Lower leg skin (tissue), 4 donors: ENCODE measurements at regions not wholly inside any gene's neighbourhood (a gene's known extent, or its start where the extent isn't known, plus 50 kb on each side); places are given as distances from the start of the nearest gene placed in this dataset.

Experiments used
- DNase-seq, 2 donors: peaks; one replicate each; pipeline ENCODE4 v3.0.0-alpha.2; 2019; ENCODE audit warnings: low spot score in 2 of 2
- H3K4me3 ChIP-seq: fragments of 200-600 bp; sonication (generic); 2 replicates; pipeline ENCODE4 v1.5.1; 2017; ENCODE audit warnings: mild to moderate bottlenecking, low read depth; ENCODE audit not compliant: poor library complexity, severe bottlenecking
- POLR2A ChIP-seq, 2 donors: fragments of 450-650 bp; IDR thresholded peaks; one replicate each; pipeline ENCODE4 v1.6.1; 2016 to 2017; ENCODE audit warnings: antibody characterized with exemption in 2 of 2, mild to moderate bottlenecking in 1 of 2, moderate library complexity in 1 of 2
- WGBS, 2 donors: methylation state at CpG; one replicate each; pipeline ENCODE4 v1.1.5; 2018; 5-methylcytosine and 5-hydroxymethylcytosine counted together
- intact Hi-C: fragments of 100-400 bp; cut with DNase I; formaldehyde crosslinking; loops from one replicate; pipeline ENCODE4 v1.15.0; 2023; ENCODE audit warnings: low total_unique reads
- TF ChIP-seq, protein P1 (sequence below), 3 donors: fragments of 450-650 bp; IDR thresholded peaks; one replicate each; pipeline ENCODE4 v1.5.1; 2016; ENCODE audit warnings: antibody characterized with exemption in 3 of 3, mild to moderate bottlenecking in 3 of 3, moderate library complexity in 2 of 3

- WGBS, 2 donors = 68 to 72% methylated on average over 1 of the region's 1 CpG
- intact Hi-C loops = no loop called here
Observed at GRCh38 chr18:54772056-54772455, 56.2 kb upstream of the RAB27B start.

DNA sequence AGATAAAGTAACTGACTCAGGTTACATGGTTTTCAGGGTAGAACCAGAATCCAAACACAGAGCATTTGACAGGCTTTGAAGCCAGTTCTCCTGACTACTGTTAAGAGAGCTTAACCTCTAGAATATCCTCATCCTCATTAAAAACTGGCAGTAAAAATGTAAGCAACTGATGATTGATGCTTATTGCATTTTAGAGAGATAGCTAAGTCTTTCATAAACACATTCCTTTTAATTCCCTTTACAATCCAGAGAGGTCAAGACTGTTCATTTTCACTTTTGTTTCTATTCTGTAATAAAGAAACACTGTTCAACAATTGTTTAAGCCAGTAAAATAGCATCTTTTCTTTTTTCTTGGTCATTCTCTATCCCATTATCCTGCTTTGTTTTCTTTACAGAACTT is 53.9 kb upstream of the RAB27B start:
- intact Hi-C loops = no loop called here
- DNase-seq = no peak
- no peak for TF ChIP-seq POLR2A (IDR thresholded peaks at IDR 0.05)
- TF ChIP-seq, protein P1, sequence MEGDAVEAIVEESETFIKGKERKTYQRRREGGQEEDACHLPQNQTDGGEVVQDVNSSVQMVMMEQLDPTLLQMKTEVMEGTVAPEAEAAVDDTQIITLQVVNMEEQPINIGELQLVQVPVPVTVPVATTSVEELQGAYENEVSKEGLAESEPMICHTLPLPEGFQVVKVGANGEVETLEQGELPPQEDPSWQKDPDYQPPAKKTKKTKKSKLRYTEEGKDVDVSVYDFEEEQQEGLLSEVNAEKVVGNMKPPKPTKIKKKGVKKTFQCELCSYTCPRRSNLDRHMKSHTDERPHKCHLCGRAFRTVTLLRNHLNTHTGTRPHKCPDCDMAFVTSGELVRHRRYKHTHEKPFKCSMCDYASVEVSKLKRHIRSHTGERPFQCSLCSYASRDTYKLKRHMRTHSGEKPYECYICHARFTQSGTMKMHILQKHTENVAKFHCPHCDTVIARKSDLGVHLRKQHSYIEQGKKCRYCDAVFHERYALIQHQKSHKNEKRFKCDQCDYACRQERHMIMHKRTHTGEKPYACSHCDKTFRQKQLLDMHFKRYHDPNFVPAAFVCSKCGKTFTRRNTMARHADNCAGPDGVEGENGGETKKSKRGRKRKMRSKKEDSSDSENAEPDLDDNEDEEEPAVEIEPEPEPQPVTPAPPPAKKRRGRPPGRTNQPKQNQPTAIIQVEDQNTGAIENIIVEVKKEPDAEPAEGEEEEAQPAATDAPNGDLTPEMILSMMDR (IDR thresholded peaks at IDR 0.05) = no peak

More at GRCh38 chr18:54772056-54772455, 56.2 kb upstream of the RAB27B start:
- H3K4me3 ChIP-seq = no peak overlapping the region
- TF ChIP-seq, protein P1 (IDR thresholded peaks at IDR 0.05) = no peak
- no peak for TF ChIP-seq POLR2A (IDR thresholded peaks at IDR 0.05)
- no peak for DNase-seq

GRCh38 chr18:54774981-54775665 is 53.2 kb upstream of the RAB27B start:
- intact Hi-C loops = no loop called here
- TF ChIP-seq POLR2A (IDR thresholded peaks at IDR 0.05) = no peak
- TF ChIP-seq, protein P1 (IDR thresholded peaks at IDR 0.05) = no peak
- no peak for DNase-seq
- 63 to 65% methylated on average over 6 of the region's 6 CpGs for WGBS, 2 donors
- no peak overlapping the region for H3K4me3 ChIP-seq

More for the DNA sequence above, 53.9 kb upstream of the RAB27B start:
- no peak overlapping the region for H3K4me3 ChIP-seq

- 76 to 86% methylated on average over 3 of the region's 3 CpGs for WGBS, 2 donors
- no peak overlapping the region for H3K4me3 ChIP-seq
- intact Hi-C loops = no loop called here
- TF ChIP-seq, protein P1 (IDR thresholded peaks at IDR 0.05) = no peak
- TF ChIP-seq POLR2A (IDR thresholded peaks at IDR 0.05) = no peak
- DNase-seq = no peak
Observed at GRCh38 chr18:54775686-54776085, 52.6 kb upstream of the RAB27B start.

DNA sequence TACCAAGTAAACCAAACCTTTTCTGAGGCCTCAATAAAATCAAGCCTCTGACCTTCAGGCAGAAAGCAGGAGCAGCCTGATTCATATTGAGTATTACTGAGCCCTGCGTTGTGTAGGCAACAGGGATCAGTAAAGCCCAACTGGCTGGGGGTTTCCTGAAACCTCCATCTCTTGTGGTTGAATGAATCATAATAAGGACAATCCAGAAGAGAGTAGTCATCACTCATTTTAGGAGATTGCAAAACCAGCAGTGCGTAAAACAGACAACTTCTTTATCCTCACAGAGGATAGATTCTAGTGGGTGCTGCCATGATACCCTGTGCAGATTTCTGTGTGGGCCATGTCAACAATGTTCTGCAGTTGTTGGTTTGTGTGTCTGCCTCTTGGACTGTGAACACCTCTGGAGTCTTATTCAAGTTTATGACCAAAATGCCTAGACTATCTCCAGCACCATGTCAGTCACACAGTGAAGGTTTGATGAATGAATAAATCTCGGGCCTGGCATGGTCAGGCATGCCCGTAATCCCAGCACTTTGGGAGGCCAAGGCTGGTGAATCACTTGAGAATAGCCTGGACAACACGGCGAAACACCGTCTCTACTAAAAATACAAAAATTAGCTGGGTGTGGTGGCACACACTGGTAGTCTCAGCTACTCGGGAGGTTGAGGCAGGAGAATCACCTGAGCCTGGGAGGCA is 51.8 kb upstream of the RAB27B start:
- no peak overlapping the region for H3K4me3 ChIP-seq
- TF ChIP-seq POLR2A (IDR thresholded peaks at IDR 0.05) = no peak
- TF ChIP-seq, protein P1 (IDR thresholded peaks at IDR 0.05) = no peak
- intact Hi-C loops = no loop called here
- DNase-seq = peak in 1 of 2 donors; percentile 44
- WGBS, 2 donors = 36 to 48% methylated on average over 8 of the region's 8 CpGs
